ENCODE measurements at regions not wholly inside any gene's neighbourhood (a gene's known extent, or its start where the extent isn't known, plus 50 kb on each side); places are given as distances from the start of the nearest gene placed in this dataset.

DNA sequence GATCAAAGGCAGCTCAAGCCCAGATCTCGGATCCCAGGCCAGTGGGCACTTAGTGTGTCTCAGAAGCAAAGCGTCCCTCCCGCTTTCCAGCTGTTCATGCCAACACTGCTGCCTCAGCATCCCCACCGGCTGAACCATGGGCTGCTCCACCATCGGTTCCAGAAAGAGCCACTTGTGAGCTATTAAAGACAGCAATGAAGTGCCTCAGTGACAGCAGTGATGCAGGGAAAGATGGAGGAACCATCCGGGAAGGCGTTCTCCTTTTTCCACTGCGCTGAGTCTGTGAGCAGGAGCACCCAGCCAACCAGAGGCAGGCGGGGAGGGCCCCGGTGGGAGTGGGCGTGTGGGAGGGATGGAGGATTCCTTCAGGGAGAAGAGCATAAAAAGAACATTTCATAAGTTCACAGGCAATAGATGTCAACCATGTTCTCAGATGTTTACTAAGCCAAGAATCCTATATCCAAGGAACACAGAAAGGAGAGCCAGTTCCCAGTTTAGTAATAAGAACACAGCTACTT lies 96.2 kb upstream of the MKI67 start (continued):
- no peak for TF ChIP-seq REST (IDR thresholded peaks at IDR 0.05; ENCODE audit: low read depth)
- no peak for TF ChIP-seq EZH2 (IDR thresholded peaks at IDR 0.05)

- H3K9me3 ChIP-seq (ENCODE audit: control insufficient read depth in 1 of 2, insufficient read depth in 1 of 2, low read depth in 1 of 2, low read length in 2 of 2): no peaks in the 10 kb centered on the region
- H3K4me2 ChIP-seq (ENCODE audit: low read length): no peak overlapping the region
- no TSS peak for BruUV-seq (replicated peaks)
- no peaks in the 10 kb centered on the region for H3K79me2 ChIP-seq (ENCODE audit: insufficient read depth, low read length)
- DNase-seq (ENCODE audit: low read depth, low spot score): no peak
- no peaks in the 10 kb centered on the region for H3K36me3 ChIP-seq (ENCODE audit: control insufficient read depth in 1 of 2, insufficient read depth in 2 of 2, low read length in 2 of 2)
- no peak overlapping the region for H3K27ac ChIP-seq (ENCODE audit: low read depth, low read length)
- no peak for TF ChIP-seq EZH2phosphoT487 (IDR thresholded peaks at IDR 0.05; ENCODE audit: borderline replicate concordance)
- ChIA-PET POLR2A (no interaction called here), RAD21 (ENCODE audit: low non-redundant PET in 1 of 2, low total read pairs in 2 of 2, uncharacterized antibody in 2 of 2, unreplicated experiment in 2 of 2) (no interaction called here), CTCF (no interaction called here)
- intact Hi-C loops (cut with micrococcal nuclease): no loop called here
- H3K4me3 ChIP-seq (replicated peaks in 1 of 2; ENCODE audit: low read depth in 1 of 2, low read length in 2 of 2): no peak overlapping the region
- peaks cover 52% of the 10 kb centered on the region for H3K27me3 ChIP-seq (ENCODE audit: insufficient read depth, low read length)
- no peaks in the 10 kb centered on the region for H3K4me1 ChIP-seq (ENCODE audit: control insufficient read depth in 1 of 2, insufficient read depth in 2 of 2, low read length in 2 of 2)
- H3K9ac ChIP-seq (ENCODE audit: low read length): no peak overlapping the region
- H2AFZ ChIP-seq (ENCODE audit: low read depth, low read length, poor library complexity, severe bottlenecking): no peak overlapping the region
- no peaks in the 10 kb centered on the region for H4K20me1 ChIP-seq (ENCODE audit: insufficient read depth)
- ATAC-seq: no peak
- no peaks in the 10 kb centered on the region for H3K9me2 ChIP-seq (ENCODE audit: insufficient read depth)
These were observed 104.2 kb upstream of the MKI67 start for GRCh38 chr10:128230401-128230800.

- no peak for ATAC-seq
- Histone ChIP-seq H4K20me1 (ENCODE audit: insufficient read depth) (no peaks in the 10 kb centered on the region), H3K27ac (ENCODE audit: low read depth, low read length) (no peak overlapping the region), H3K9ac (ENCODE audit: low read length) (no peak overlapping the region), H3K27me3 (ENCODE audit: insufficient read depth, low read length) (peaks cover 53% of the 10 kb centered on the region), H3K9me3 (ENCODE audit: control insufficient read depth in 1 of 2, insufficient read depth in 1 of 2, low read depth in 1 of 2, low read length in 2 of 2) (no peaks in the 10 kb centered on the region), H3K36me3 (ENCODE audit: control insufficient read depth in 1 of 2, insufficient read depth in 2 of 2, low read length in 2 of 2) (no peaks in the 10 kb centered on the region), H3K9me2 (ENCODE audit: insufficient read depth) (no peaks in the 10 kb centered on the region), H2AFZ (ENCODE audit: low read depth, low read length, poor library complexity, severe bottlenecking) (no peak overlapping the region), H3K79me2 (ENCODE audit: insufficient read depth, low read length) (no peaks in the 10 kb centered on the region), H3K4me3 (replicated peaks in 1 of 2; ENCODE audit: low read depth in 1 of 2, low read length in 2 of 2) (no peak overlapping the region), H3K4me2 (ENCODE audit: low read length) (no peak overlapping the region), H3K4me1 (ENCODE audit: control insufficient read depth in 1 of 2, insufficient read depth in 2 of 2, low read length in 2 of 2) (no peaks in the 10 kb centered on the region)
- no peak for DNase-seq (ENCODE audit: low read depth, low spot score)
- intact Hi-C loops (cut with micrococcal nuclease): no loop called here
- ChIA-PET CTCF (no interaction called here), POLR2A (no interaction called here), RAD21 (ENCODE audit: low non-redundant PET in 1 of 2, low total read pairs in 2 of 2, uncharacterized antibody in 2 of 2, unreplicated experiment in 2 of 2) (no interaction called here)
- no TSS peak for BruUV-seq (replicated peaks)
- no peak for TF ChIP-seq YY1 (IDR thresholded peaks at IDR 0.05; ENCODE audit: extremely low read depth, insufficient replicate concordance, low read depth, low read length)
- no peak for TF ChIP-seq MAX (IDR thresholded peaks at IDR 0.05)
- TF ChIP-seq ZFX (IDR thresholded peaks at IDR 0.05): no peak
- no peak for TF ChIP-seq JUND (IDR thresholded peaks at IDR 0.05)
- TF ChIP-seq REST (IDR thresholded peaks at IDR 0.05; ENCODE audit: low read depth): no peak
- no peak for TF ChIP-seq CBX3 (IDR thresholded peaks at IDR 0.05; ENCODE audit: low read depth)
- TF ChIP-seq ZNF274 (IDR thresholded peaks at IDR 0.05; ENCODE audit: low read depth, low read length): no peak
- no peak for TF ChIP-seq POLR2AphosphoS5 (IDR thresholded peaks at IDR 0.05; ENCODE audit: low read depth, low read length)
- TF ChIP-seq SIN3A (IDR thresholded peaks at IDR 0.05; ENCODE audit: low read depth): no peak
- no peak for TF ChIP-seq CEBPB (IDR thresholded peaks at IDR 0.05; ENCODE audit: low read depth)
- no peak for TF ChIP-seq SRF (IDR thresholded peaks at IDR 0.05; ENCODE audit: low read depth)
- no peak for TF ChIP-seq EZH2 (IDR thresholded peaks at IDR 0.05)
These were observed 107.2 kb upstream of the MKI67 start for GRCh38 chr10:128233422-128233821.
